ENCODE measurements at regions not wholly inside any gene's neighbourhood (a gene's known extent, or its start where the extent isn't known, plus 50 kb on each side); places are given as distances from the start of the nearest gene placed in this dataset.

DNA sequence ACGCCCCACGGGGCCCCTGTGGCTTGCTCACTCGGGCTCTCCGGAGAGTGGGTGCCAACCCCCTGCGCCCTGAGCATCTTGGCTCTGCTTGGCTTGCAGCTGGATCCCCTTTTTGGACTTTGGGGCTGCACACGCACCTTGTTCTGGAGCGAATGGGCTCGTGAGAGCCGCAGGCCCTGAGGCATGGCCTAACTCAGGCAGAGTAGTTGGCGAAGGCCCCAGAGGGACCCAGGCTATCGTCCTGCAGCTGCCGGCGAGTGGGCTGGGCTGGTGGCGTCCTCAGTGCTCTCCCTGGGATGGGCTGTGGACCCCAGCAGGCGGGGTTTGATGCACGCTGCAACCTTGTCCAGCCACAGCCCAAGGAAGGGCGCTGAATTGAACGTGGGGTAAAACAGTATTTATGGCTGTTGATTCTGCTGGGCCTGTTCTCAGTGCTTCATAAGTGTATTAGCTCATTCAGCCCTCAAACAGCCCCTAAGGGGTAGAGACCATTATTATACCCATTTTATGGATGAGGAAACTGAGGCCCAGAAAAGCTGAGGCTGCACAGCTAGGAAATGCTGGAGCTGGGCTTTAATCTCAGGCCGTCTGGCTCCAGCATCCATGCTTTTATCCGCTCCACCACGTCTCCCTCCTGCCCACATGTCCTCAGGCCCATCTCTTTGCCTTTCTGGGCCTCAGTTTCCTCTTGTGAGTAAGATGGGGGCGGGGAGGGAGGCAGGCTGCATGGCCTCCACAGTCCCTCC lies 171.2 kb upstream of the CIBAR2 start:
- intact Hi-C loops (cut with DNase I): no loop called here

GRCh38 chr16:85284141-85284817 lies 172.0 kb upstream of the CIBAR2 start:
- no peak for TF ChIP-seq POLR2A (IDR thresholded peaks at IDR 0.05)
- TF ChIP-seq CTCF (IDR thresholded peaks at IDR 0.05): no peak
- no peaks in the 10 kb centered on the region for H3K9me3 ChIP-seq
- H3K27ac ChIP-seq: no peak overlapping the region
- 86 to 87% methylated on average over 36 to 38 of the region's 38 CpGs for WGBS, 2 donors
- H3K4me3 ChIP-seq: no peak overlapping the region
- peaks cover 12% of the 10 kb centered on the region for H3K4me1 ChIP-seq
- no peaks in the 10 kb centered on the region for H3K36me3 ChIP-seq (replicated peaks in 1 of 2; ENCODE audit: insufficient read depth in 1 of 2, low read depth in 2 of 2)
- no peaks in the 10 kb centered on the region for H3K27me3 ChIP-seq
- intact Hi-C loops (cut with DNase I): no loop called here
- ATAC-seq (no peak), DNase-seq (no peak)

More for the DNA sequence above, 171.2 kb upstream of the CIBAR2 start:
- H3K4me3 ChIP-seq: no peak overlapping the region
- H3K4me1 ChIP-seq: peaks cover 12% of the 10 kb centered on the region
- no peak for DNase-seq
- WGBS, 2 donors: 93 to 96% methylated on average over 7 to 16 of the region's 22 CpGs
- H3K9me3 ChIP-seq: no peaks in the 10 kb centered on the region
- no peak overlapping the region for H3K27ac ChIP-seq
- no peak for ATAC-seq
- no peaks in the 10 kb centered on the region for H3K36me3 ChIP-seq (replicated peaks in 1 of 2; ENCODE audit: insufficient read depth in 1 of 2, low read depth in 2 of 2)
- no peaks in the 10 kb centered on the region for H3K27me3 ChIP-seq
- TF ChIP-seq CTCF (IDR thresholded peaks at IDR 0.05) (no peak), POLR2A (IDR thresholded peaks at IDR 0.05) (no peak)

- no peak for ATAC-seq
- DNase-seq: no peak
- H3K4me1 ChIP-seq: peaks cover 12% of the 10 kb centered on the region
- TF ChIP-seq POLR2A (IDR thresholded peaks at IDR 0.05) (no peak), CTCF (IDR thresholded peaks at IDR 0.05) (no peak)
- H3K27ac ChIP-seq: peak overlapping the region in 1 of 4 donors; percentile 28
- no peaks in the 10 kb centered on the region for H3K27me3 ChIP-seq
- intact Hi-C loops (cut with DNase I): no loop called here
- no peaks in the 10 kb centered on the region for H3K9me3 ChIP-seq
- H3K4me3 ChIP-seq: no peak overlapping the region
- WGBS, 2 donors: 78 to 85% methylated on average over 5 to 7 of the region's 7 CpGs
- no peaks in the 10 kb centered on the region for H3K36me3 ChIP-seq (replicated peaks in 1 of 2; ENCODE audit: insufficient read depth in 1 of 2, low read depth in 2 of 2)
Observed at GRCh38 chr16:85285681-85286065, 173.4 kb upstream of the CIBAR2 start.

DNA sequence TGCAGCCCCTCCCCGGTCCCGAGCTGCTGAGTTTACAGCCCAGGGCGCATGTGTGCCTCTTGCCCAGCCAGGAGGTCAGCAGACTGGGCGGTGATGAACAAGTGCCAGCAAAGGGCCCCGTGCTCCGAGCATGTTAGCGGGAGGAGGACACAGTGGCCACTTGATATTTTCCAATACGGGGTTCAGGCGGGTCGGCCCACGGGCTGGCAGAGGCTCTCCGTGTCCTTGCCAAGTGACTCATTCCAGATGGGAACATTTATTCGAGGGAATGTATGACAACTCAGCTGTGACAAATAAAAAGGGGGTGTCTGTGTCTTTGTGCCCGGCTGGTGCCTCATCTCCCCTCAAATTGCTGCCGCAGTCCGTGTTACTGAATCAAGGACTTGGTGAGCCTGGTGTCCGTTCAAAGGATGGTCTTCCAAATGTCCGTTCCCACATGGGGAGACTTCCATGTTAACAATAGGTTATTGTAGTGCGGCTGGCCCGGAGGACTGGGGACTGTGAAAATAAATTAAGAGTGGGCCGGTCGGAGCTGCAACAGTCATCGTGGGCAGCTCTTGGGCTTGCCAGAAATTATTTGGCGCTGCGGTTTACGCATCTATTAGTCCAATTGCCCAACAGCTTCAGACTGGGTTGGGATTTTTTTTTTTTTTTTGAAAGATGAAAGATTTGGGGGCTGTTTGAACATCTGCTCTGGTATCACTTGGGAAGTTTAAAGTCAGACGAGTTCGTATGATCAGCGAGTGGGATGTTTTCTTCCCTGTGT lies 174.0 kb upstream of the CIBAR2 start:
- peak; percentile 45 for ATAC-seq
- Histone ChIP-seq H3K36me3 (replicated peaks in 1 of 2; ENCODE audit: insufficient read depth in 1 of 2, low read depth in 2 of 2) (no peaks in the 10 kb centered on the region), H3K27me3 (no peaks in the 10 kb centered on the region), H3K9me3 (no peaks in the 10 kb centered on the region), H3K4me3 (no peak overlapping the region), H3K27ac (peak overlapping the region in 1 of 4 donors; percentile 28), H3K4me1 (peaks cover 12% of the 10 kb centered on the region)
- no peak for TF ChIP-seq POLR2A (IDR thresholded peaks at IDR 0.05)
- no peak for TF ChIP-seq CTCF (IDR thresholded peaks at IDR 0.05)
- 56 to 65% methylated on average over 27 to 29 of the region's 29 CpGs for WGBS, 2 donors
- DNase-seq: peak; percentile 30 to 76 (median 49)
- intact Hi-C loops (cut with DNase I): no loop called here

Measured in body of pancreas (tissue), 4 donors.